CD14-positive monocyte (primary cell): ENCODE measurements at regions not wholly inside any gene's neighbourhood (a gene's known extent, or its start where the extent isn't known, plus 50 kb on each side); places are given as distances from the start of the nearest gene placed in this dataset.
A peak's percentile ranks its signal among the peaks of the same experiment; 100 is the strongest.

ENCODE experiments used
- DNase-seq, 3 donors: peaks; one replicate each; pipeline ENCODE4 v3.0.0-alpha.2; 2011 to 2022
- H2AFZ ChIP-seq: 2 replicates; pipeline ENCODE4 v1.6.0; 2012; ENCODE audit warnings: mild to moderate bottlenecking, low read depth, low read length, inconsistent platforms; ENCODE audit not compliant: insufficient read depth, poor library complexity, severe bottlenecking
- H3K27ac ChIP-seq, 2 donors: 1 replicate in 1 of 2; 2 replicates in 1 of 2; pipeline ENCODE4 v1.5.1; 2012 to 2013; ENCODE audit warnings: low read length in 2 of 2, control low read depth in 1 of 2, inconsistent platforms in 1 of 2, low read depth in 1 of 2, mild to moderate bottlenecking in 1 of 2
- H3K27me3 ChIP-seq, 2 donors: one replicate each; pipeline versions ENCODE4 v1.6.0 to v1.6.1; 2011 to 2013; ENCODE audit warnings: low read length in 2 of 2; ENCODE audit not compliant: control insufficient read depth in 2 of 2, insufficient read depth in 2 of 2
- H3K36me3 ChIP-seq, 2 donors: replicated peaks in 1 of 2; 1 replicate in 1 of 2; 2 replicates in 1 of 2; pipeline versions ENCODE4 v1.5.1 to v1.6.1; 2012 to 2013; ENCODE audit warnings: low read length in 2 of 2, control low read depth in 1 of 2, inconsistent platforms in 1 of 2, mild to moderate bottlenecking in 1 of 2; ENCODE audit not compliant: insufficient read depth in 2 of 2, control insufficient read depth in 1 of 2
- H3K4me1 ChIP-seq, 2 donors: 1 replicate in 1 of 2; 2 replicates in 1 of 2; pipeline versions ENCODE4 v1.5.1 to v1.6.1; 2012 to 2013; ENCODE audit warnings: low read length in 2 of 2, control low read depth in 1 of 2, inconsistent platforms in 1 of 2, mild to moderate bottlenecking in 1 of 2, moderate library complexity in 1 of 2; ENCODE audit not compliant: insufficient read depth in 2 of 2, control insufficient read depth in 1 of 2
- H3K4me2 ChIP-seq: replicated peaks from 2 replicates; pipeline ENCODE3; 2012; ENCODE audit warnings: low read length, moderate library complexity, mild to moderate bottlenecking; ENCODE audit not compliant: poor library complexity, severe bottlenecking; ENCODE audit errors: extremely low read depth
- H3K4me3 ChIP-seq, 3 experiments: fragments of 200-600 bp in 1 of 3; sonication (generic) in 1 of 3; replicated peaks in 1 of 3; 1 replicate in 2 of 3; 2 replicates in 1 of 3; pipeline ENCODE4 v1.5.1; 2011 to 2013; ENCODE audit warnings: low read length in 3 of 3, mild to moderate bottlenecking in 3 of 3, control low read depth in 2 of 3, low read depth in 2 of 3, inconsistent platforms in 1 of 3, moderate library complexity in 1 of 3
- H3K79me2 ChIP-seq: 2 replicates; pipeline ENCODE4 v1.6.0; 2012; ENCODE audit warnings: mild to moderate bottlenecking, control low read depth, inconsistent platforms, low read length, moderate library complexity; ENCODE audit not compliant: insufficient read depth
- H3K9ac ChIP-seq: 2 replicates; pipeline ENCODE4 v1.6.0; 2017; ENCODE audit warnings: low read length, mild to moderate bottlenecking; ENCODE audit not compliant: insufficient read depth, poor library complexity, severe bottlenecking
- H3K9me3 ChIP-seq, 2 donors: replicated peaks in 1 of 2; 1 replicate in 1 of 2; 2 replicates in 1 of 2; pipeline versions ENCODE4 v1.5.1 to v1.6.1; 2012 to 2013; ENCODE audit warnings: low read length in 2 of 2, control low read depth in 1 of 2; ENCODE audit not compliant: control insufficient read depth in 1 of 2, insufficient read depth in 1 of 2
- H4K20me1 ChIP-seq: 2 replicates; pipeline ENCODE4 v1.6.0; 2012; ENCODE audit warnings: mild to moderate bottlenecking, low read length, control low read depth, moderate library complexity; ENCODE audit not compliant: insufficient read depth
- H3K27ac Mint-ChIP-seq, 7 donors: one replicate each; pipeline ENCODE4 v1.8.0; 2020; ENCODE audit warnings: mild to moderate bottlenecking in 7 of 7, mixed read lengths in 7 of 7, moderate library complexity in 6 of 7, inconsistent platforms in 2 of 7
- H3K27me3 Mint-ChIP-seq, 3 donors: one replicate each; pipeline ENCODE4 v1.8.0; 2021 to 2022; ENCODE audit warnings: low read depth in 3 of 3, mild to moderate bottlenecking in 3 of 3, mixed read lengths in 3 of 3, moderate library complexity in 3 of 3, inconsistent platforms in 1 of 3
- H3K36me3 Mint-ChIP-seq, 2 donors: one replicate each; pipeline ENCODE4 v1.8.0; 2020; ENCODE audit warnings: mixed read lengths in 2 of 2, inconsistent platforms in 1 of 2, mild to moderate bottlenecking in 1 of 2
- H3K4me1 Mint-ChIP-seq: one replicate; pipeline ENCODE4 v1.8.0; 2020; ENCODE audit warnings: mild to moderate bottlenecking, mixed read lengths
- H3K4me3 Mint-ChIP-seq, 2 donors: one replicate each; pipeline ENCODE4 v1.8.0; 2020; ENCODE audit warnings: mild to moderate bottlenecking in 2 of 2, mixed read lengths in 2 of 2, moderate library complexity in 1 of 2
- H3K9me3 Mint-ChIP-seq, 7 donors: one replicate each; pipeline ENCODE4 v1.8.0; 2020 to 2022; ENCODE audit warnings: mixed read lengths in 7 of 7, mild to moderate bottlenecking in 6 of 7, moderate library complexity in 6 of 7, inconsistent platforms in 2 of 7
- CTCF ChIP-seq: fragments of 200-600 bp; IDR thresholded peaks from one replicate; pipeline ENCODE4 v1.8.0; 2022; ENCODE audit warnings: antibody characterized with exemption, mild to moderate bottlenecking
- WGBS: methylation state at CpG from one replicate; pipeline ENCODE4 v1.1.5; 2013; ENCODE audit warnings: missing lambda C conversion rate; ENCODE audit not compliant: insufficient coverage; 5-methylcytosine and 5-hydroxymethylcytosine counted together
- intact Hi-C, 2 donors: fragments of 100-400 bp; cut with micrococcal nuclease; formaldehyde crosslinking; loops; one replicate each; pipeline versions ENCODE4 v1.15.0 to v1.15.1; 2023

DNA sequence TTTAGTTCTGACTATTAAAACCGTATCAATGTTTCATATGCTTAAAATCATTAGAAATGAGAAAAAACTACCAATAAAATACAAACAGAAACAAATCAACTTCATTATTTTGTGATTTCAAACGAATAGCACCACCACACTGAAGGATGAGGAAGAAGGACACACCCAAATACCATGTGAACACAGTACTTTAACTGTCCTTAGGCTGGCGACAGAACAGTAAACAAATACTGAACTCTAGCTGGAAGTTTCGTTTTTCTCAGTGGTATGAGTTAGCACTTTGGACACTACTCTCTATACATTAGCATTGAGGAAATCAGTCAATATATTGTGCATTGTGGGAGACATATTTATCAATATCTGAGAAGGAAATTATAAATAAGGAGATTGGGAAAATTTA, 202.4 kb upstream of the AGAP1 start:
- Histone ChIP-seq H4K20me1 (no peaks in the 10 kb centered on the region), H3K79me2 (no peaks in the 10 kb centered on the region), H3K9me3 (no peaks in the 10 kb centered on the region), H2AFZ (no peak overlapping the region), H3K27ac (no peak overlapping the region), H3K27me3 (no peaks in the 10 kb centered on the region), H3K4me1 (no peaks in the 10 kb centered on the region), H3K36me3 (no peaks in the 10 kb centered on the region), H3K4me2 (no peak overlapping the region), H3K4me3 (no peak overlapping the region), H3K9ac (no peak overlapping the region)
- Mint-ChIP-seq H3K9me3 (peaks cover 0 to 7% (median 0%) of the 10 kb centered on the region in 7 donors), H3K36me3 (no peaks in the 10 kb centered on the region), H3K4me3 (no peak overlapping the region), H3K27ac (peak overlapping the region in 1 of 7 donors; percentile 20), H3K27me3 (peaks cover 3 to 8% (median 6%) of the 10 kb centered on the region in 3 donors), H3K4me1 (no peaks in the 10 kb centered on the region)
- WGBS, result no CpG with 5 or more reads among the region's 4 CpGs
- DNase-seq, result no peak
- TF ChIP-seq CTCF, result no peak
- intact Hi-C loops, result no loop called here

- H3K9me3 ChIP-seq, result no peaks in the 10 kb centered on the region
- H2AFZ ChIP-seq, result no peak overlapping the region
- no peaks in the 10 kb centered on the region for H4K20me1 ChIP-seq
- H3K4me3 ChIP-seq, result no peak overlapping the region
- no peaks in the 10 kb centered on the region for H3K36me3 ChIP-seq
- peaks cover 3 to 10% (median 6%) of the 10 kb centered on the region in 3 donors for H3K27me3 Mint-ChIP-seq
- no peak overlapping the region for H3K4me2 ChIP-seq
- WGBS, result 94% methylated on average over 4 of the region's 8 CpGs
- intact Hi-C loops, result no loop called here
- no peaks in the 10 kb centered on the region for H3K27me3 ChIP-seq
- H3K9ac ChIP-seq, result no peak overlapping the region
- no peak overlapping the region for H3K27ac Mint-ChIP-seq
- DNase-seq, result no peak
- no peaks in the 10 kb centered on the region for H3K4me1 Mint-ChIP-seq
- H3K9me3 Mint-ChIP-seq, result peaks cover 0 to 5% (median 2%) of the 10 kb centered on the region in 7 donors
- H3K4me1 ChIP-seq, result no peaks in the 10 kb centered on the region
- H3K27ac ChIP-seq, result no peak overlapping the region
- no peak for TF ChIP-seq CTCF
- no peaks in the 10 kb centered on the region for H3K79me2 ChIP-seq
- H3K4me3 Mint-ChIP-seq, result no peak overlapping the region
- no peaks in the 10 kb centered on the region for H3K36me3 Mint-ChIP-seq
Observed at GRCh38 chr2:235293061-235293460, 200.8 kb upstream of the AGAP1 start.
